GM12878 (cell line): ENCODE measurements at regions not wholly inside any gene's neighbourhood (a gene's known extent, or its start where the extent isn't known, plus 50 kb on each side); places are given as distances from the start of the nearest gene placed in this dataset.

Experiments used
- ATAC-seq: fragments of 200-7000 bp; cut with Tn5 transposase; 3 replicates; pipeline ENCODE4 v1.9.1; 2020; ENCODE audit warnings: mild to moderate bottlenecking, moderate library complexity
- BruUV-seq: library from RNA; stranded (reverse); fragments of 400-500 nt; replicated peaks from 2 replicates; lab custom pipeline; 2021; lab: Mats Ljungman, UMichigan
- CTCF ChIA-PET: fragments of 300-600 bp; sonication (Branson Sonifier 250); formaldehyde crosslinking; extraction: SDS; loops from one replicate; lab custom pipeline; 2021; ENCODE audit warnings: inconsistent platforms; lab: Yijun Ruan, JAX
- POLR2A ChIA-PET: fragments of 350-600 bp; formaldehyde crosslinking; extraction: SDS; loops from one replicate; lab custom pipeline; 2021; ENCODE audit warnings: inconsistent platforms; lab: Charles Lee
- RAD21 ChIA-PET: fragments of 300-600 bp; sonication (Branson Sonifier 250); formaldehyde crosslinking; loops from one replicate; lab custom pipeline; 2023; ENCODE audit warnings: antibody characterized with exemption; ENCODE audit not compliant: unreplicated experiment; lab: Charles Lee
- SMC1A ChIA-PET: fragments of 300-600 bp; sonication (Branson Sonifier 250); formaldehyde crosslinking; loops from one replicate; lab custom pipeline; 2023; ENCODE audit not compliant: unreplicated experiment, uncharacterized antibody; lab: Charles Lee
- DNase-seq: peaks from one replicate; pipeline ENCODE4 v3.0.0-alpha.2; 2011; ENCODE audit warnings: low read depth, low spot score
- FAIRE-seq: peaks from 3 replicates; lab custom pipeline; 2011; peaks lifted over from hg19 to GRCh38; lab: Jason Lieb, UNC
- H2AFZ ChIP-seq: 2 replicates; pipeline ENCODE4 v1.6.0; 2011; ENCODE audit warnings: low read depth, low read length, control low read depth; ENCODE audit not compliant: control insufficient read depth
- H3K27ac ChIP-seq: 2 replicates; pipeline ENCODE4 v1.5.1; 2011; ENCODE audit warnings: control low read depth; ENCODE audit not compliant: control insufficient read depth, insufficient read depth
- H3K27me3 ChIP-seq, 2 experiments: replicated peaks in 1 of 2; 2 replicates each; pipeline versions ENCODE4 v1.6.0 to v1.6.1; 2011; ENCODE audit warnings: low read length in 1 of 2; ENCODE audit not compliant: control insufficient read depth in 2 of 2, insufficient read depth in 2 of 2
- H3K36me3 ChIP-seq, 2 experiments: 2 replicates each; pipeline ENCODE4 v1.5.1; 2011; ENCODE audit warnings: low read length in 1 of 2; ENCODE audit not compliant: control insufficient read depth in 2 of 2, insufficient read depth in 2 of 2
- H3K4me1 ChIP-seq: 2 replicates; pipeline ENCODE4 v1.6.1; 2011; ENCODE audit warnings: mild to moderate bottlenecking, low read length, moderate library complexity, mixed read lengths; ENCODE audit not compliant: control insufficient read depth, insufficient read depth
- H3K4me2 ChIP-seq: 2 replicates; pipeline ENCODE4 v1.6.0; 2011; ENCODE audit warnings: control low read depth; ENCODE audit not compliant: control insufficient read depth, insufficient read depth
- H3K4me3 ChIP-seq: fragments of 200-600 bp; sonication (generic); 2 replicates; pipeline ENCODE4 v1.5.1; 2016
- H3K79me2 ChIP-seq: 2 replicates; pipeline ENCODE4 v1.6.0; 2011; ENCODE audit warnings: low read length; ENCODE audit not compliant: control insufficient read depth, insufficient read depth
- H3K9ac ChIP-seq: 2 replicates; pipeline ENCODE4 v1.8.0; 2011; ENCODE audit warnings: low read length, control low read depth, mixed read lengths; ENCODE audit not compliant: control insufficient read depth, insufficient read depth
- H3K9me3 ChIP-seq: replicated peaks from 3 replicates; pipeline ENCODE4 v1.5.1; 2011; ENCODE audit warnings: mild to moderate bottlenecking, low read length; ENCODE audit not compliant: control insufficient read depth, insufficient read depth
- H4K20me1 ChIP-seq: 2 replicates; pipeline ENCODE4 v1.6.0; 2011; ENCODE audit not compliant: control insufficient read depth, insufficient read depth
- CBFB ChIP-seq: IDR thresholded peaks from 2 replicates; pipeline ENCODE4 v1.6.1; 2016; ENCODE audit warnings: antibody characterized with exemption, low read depth
- EED ChIP-seq: sonication (generic); IDR thresholded peaks from 2 replicates; pipeline ENCODE4 v1.6.1; 2016; ENCODE audit warnings: antibody characterized with exemption, low read depth
- FOXM1 ChIP-seq: IDR thresholded peaks from 2 replicates; pipeline ENCODE4 v1.6.1; 2012; ENCODE audit warnings: low read depth, mild to moderate bottlenecking, inconsistent platforms, low read length, moderate library complexity
- IKZF1 ChIP-seq: fragments of 450-650 bp; conservative IDR thresholded peaks from 2 replicates; pipeline ENCODE4 v1.6.1; 2017; ENCODE audit warnings: antibody characterized with exemption, mild to moderate bottlenecking
- MXI1 ChIP-seq: fragments of 150-350 bp; IDR thresholded peaks from 2 replicates; pipeline ENCODE4 v1.6.1; 2011; ENCODE audit warnings: low read depth, mild to moderate bottlenecking, inconsistent platforms, low read length, improper control_type of control experiment
- SMC3 ChIP-seq: IDR thresholded peaks from 2 replicates; pipeline ENCODE4 v1.6.1; 2011; ENCODE audit warnings: low read length, improper control_type of control experiment, borderline replicate concordance
- TBL1XR1 ChIP-seq: IDR thresholded peaks from 2 replicates; pipeline ENCODE4 v1.6.1; 2012; ENCODE audit warnings: low read depth, low read length, improper control_type of control experiment
- TCF3 ChIP-seq: IDR thresholded peaks from 2 replicates; pipeline ENCODE4 v1.6.1; 2012; ENCODE audit warnings: low read depth, mild to moderate bottlenecking, low read length, borderline replicate concordance; ENCODE audit not compliant: insufficient read depth
- YY1 ChIP-seq: IDR thresholded peaks from 2 replicates; pipeline ENCODE4 v1.6.1; 2011; ENCODE audit warnings: low read depth, mild to moderate bottlenecking, low read length
- WGBS: methylation state at CpG from one replicate; pipeline ENCODE4 v1.1.6; 2016; ENCODE audit warnings: low lambda C conversion rate; ENCODE audit not compliant: insufficient replicate concordance, insufficient coverage; ENCODE audit errors: missing lambda C conversion rate; 5-methylcytosine and 5-hydroxymethylcytosine counted together
- in situ Hi-C: fragments of 300-500 bp; cut with MboI; formaldehyde crosslinking; loops from 9 replicates; pipeline ENCODE4 v1.14.3; 2018; ENCODE audit warnings: mixed read lengths
- intact Hi-C: fragments of 100-400 bp; cut with micrococcal nuclease; formaldehyde crosslinking; loops from one replicate; pipeline ENCODE4 v1.14.2; 2022; ENCODE audit not compliant: unreplicated experiment
- TF ChIP-seq, protein P1 (sequence below): IDR thresholded peaks from 2 replicates; pipeline ENCODE4 v1.6.1; 2011; ENCODE audit warnings: low read depth, low read length, improper control_type of control experiment, borderline replicate concordance
- TF ChIP-seq, protein P2 (sequence below): fragments of 450-650 bp; IDR thresholded peaks from 2 replicates; pipeline ENCODE4 v1.6.1; 2017; ENCODE audit warnings: antibody characterized with exemption, mild to moderate bottlenecking, moderate library complexity
- TF ChIP-seq, protein P3 (sequence below): fragments of 450-650 bp; IDR thresholded peaks from 2 replicates; pipeline ENCODE4 v1.6.1; 2017; ENCODE audit warnings: low read depth, mild to moderate bottlenecking, moderate library complexity
- TF ChIP-seq, protein P4 (sequence below): fragments of 450-650 bp; IDR thresholded peaks from 2 replicates; pipeline ENCODE4 v1.6.1; 2016; ENCODE audit warnings: mild to moderate bottlenecking

DNA sequence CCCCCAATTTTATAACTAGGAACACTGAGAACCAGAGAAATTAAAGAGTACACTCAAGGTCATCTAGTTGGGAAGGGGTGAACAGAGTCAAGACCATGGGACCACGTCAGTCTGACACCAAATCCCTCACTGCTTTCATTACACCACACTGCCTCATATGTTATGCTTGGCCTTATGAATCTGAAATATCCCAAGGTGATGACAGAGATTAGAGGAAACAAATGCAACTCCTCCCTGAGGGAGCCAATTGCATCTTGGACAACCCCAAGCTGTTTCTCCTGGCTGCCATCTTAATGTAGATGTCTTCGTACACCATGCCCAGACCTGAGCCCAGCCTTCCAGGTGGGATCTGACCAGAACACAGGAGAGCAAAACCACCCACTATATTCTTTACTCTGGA, 60.6 kb upstream of the ABCA1 start (continued):
- TF ChIP-seq, protein P1, sequence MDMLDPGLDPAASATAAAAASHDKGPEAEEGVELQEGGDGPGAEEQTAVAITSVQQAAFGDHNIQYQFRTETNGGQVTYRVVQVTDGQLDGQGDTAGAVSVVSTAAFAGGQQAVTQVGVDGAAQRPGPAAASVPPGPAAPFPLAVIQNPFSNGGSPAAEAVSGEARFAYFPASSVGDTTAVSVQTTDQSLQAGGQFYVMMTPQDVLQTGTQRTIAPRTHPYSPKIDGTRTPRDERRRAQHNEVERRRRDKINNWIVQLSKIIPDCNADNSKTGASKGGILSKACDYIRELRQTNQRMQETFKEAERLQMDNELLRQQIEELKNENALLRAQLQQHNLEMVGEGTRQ, result no peak
- TF ChIP-seq, protein P2, sequence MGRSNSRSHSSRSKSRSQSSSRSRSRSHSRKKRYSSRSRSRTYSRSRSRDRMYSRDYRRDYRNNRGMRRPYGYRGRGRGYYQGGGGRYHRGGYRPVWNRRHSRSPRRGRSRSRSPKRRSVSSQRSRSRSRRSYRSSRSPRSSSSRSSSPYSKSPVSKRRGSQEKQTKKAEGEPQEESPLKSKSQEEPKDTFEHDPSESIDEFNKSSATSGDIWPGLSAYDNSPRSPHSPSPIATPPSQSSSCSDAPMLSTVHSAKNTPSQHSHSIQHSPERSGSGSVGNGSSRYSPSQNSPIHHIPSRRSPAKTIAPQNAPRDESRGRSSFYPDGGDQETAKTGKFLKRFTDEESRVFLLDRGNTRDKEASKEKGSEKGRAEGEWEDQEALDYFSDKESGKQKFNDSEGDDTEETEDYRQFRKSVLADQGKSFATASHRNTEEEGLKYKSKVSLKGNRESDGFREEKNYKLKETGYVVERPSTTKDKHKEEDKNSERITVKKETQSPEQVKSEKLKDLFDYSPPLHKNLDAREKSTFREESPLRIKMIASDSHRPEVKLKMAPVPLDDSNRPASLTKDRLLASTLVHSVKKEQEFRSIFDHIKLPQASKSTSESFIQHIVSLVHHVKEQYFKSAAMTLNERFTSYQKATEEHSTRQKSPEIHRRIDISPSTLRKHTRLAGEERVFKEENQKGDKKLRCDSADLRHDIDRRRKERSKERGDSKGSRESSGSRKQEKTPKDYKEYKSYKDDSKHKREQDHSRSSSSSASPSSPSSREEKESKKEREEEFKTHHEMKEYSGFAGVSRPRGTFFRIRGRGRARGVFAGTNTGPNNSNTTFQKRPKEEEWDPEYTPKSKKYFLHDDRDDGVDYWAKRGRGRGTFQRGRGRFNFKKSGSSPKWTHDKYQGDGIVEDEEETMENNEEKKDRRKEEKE, result no peak
- TF ChIP-seq, all 136 proteins: peak for 0

DNA sequence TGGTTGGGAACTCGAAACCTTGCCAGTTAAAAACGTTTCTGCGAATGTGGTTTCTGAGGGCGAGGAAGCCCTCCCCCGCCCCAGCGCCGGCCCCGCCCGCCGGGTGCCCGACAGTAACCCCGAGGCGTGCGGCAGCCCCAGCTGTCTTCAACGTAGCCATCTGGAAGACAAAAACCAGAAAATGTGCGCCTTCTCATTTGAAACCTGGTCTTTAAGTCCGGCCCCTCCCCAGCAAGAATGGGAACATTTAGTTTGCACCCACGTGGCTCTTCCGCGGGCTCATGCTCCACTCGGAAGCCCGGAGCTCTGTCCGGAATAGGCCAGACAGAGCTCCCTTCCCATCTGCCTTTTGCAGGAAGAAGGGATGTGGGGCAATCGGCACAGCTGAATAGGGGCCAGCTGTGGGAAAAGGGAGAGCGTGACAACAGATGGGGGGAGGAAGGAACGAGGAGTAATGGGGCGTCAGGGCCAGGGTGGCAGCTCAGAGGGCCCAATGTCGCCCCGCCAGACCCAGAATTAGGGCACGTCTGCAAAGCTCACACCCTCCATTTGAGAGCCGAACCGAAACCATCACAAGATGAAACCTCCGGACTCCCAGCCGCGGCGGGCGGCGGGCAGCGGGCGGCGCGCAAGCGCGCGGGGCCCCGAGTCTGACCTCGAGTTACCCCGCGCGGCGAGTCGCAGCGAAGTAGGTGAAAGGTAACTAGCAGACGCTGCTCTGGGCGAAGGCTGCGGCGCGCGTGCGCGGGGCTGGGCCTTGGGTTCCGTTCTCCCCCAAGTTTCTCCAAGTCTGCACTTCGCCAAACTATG, 63.4 kb upstream of the ABCA1 start:
- WGBS, result 3% methylated on average over 47 of the region's 63 CpGs
- CTCF ChIA-PET, result interaction anchor here (1.0 kb wide), 1 partner anchor 128 kb away, joined by 3 read pairs; no protein-coding TSS in a partner anchor
- no TSS peak for BruUV-seq
- in situ Hi-C loops (no loop called here), intact Hi-C loops (no loop called here)
- Histone ChIP-seq H2AFZ (peak overlapping the region; percentile 81), H3K36me3 (no peaks in the 10 kb centered on the region), H3K9ac (peak overlapping the region; percentile 44; the same call in 1 of the 2 replicates), H3K27ac (no peak overlapping the region), H3K4me1 (peaks cover 9% of the 10 kb centered on the region), H3K9me3 (no peaks in the 10 kb centered on the region), H3K79me2 (no peaks in the 10 kb centered on the region), H3K4me3 (peak overlapping the region; percentile 75), H4K20me1 (no peaks in the 10 kb centered on the region), H3K4me2 (peak overlapping the region; percentile 99), H3K27me3 (no peaks in the 10 kb centered on the region; a peak in 2 of 4 replicates)
- FAIRE-seq (peak; percentile 82), DNase-seq (peak; percentile 42), ATAC-seq (peak; percentile 91)
- POLR2A ChIA-PET, result no interaction called here
- RAD21 ChIA-PET, result interaction anchor here (0.7 to 1.5 kb wide), 3 partner anchors 123 to 253 kb away, joined by 3 read pairs; partner anchors contain the start of gene SLC44A1
- SMC1A ChIA-PET, result interaction anchor here (0.5 to 1.2 kb wide), 3 partner anchors 9 to 376 kb away, joined by 3 to 4 read pairs (median 4); no protein-coding TSS in a partner anchor
- TF ChIP-seq, protein P3, sequence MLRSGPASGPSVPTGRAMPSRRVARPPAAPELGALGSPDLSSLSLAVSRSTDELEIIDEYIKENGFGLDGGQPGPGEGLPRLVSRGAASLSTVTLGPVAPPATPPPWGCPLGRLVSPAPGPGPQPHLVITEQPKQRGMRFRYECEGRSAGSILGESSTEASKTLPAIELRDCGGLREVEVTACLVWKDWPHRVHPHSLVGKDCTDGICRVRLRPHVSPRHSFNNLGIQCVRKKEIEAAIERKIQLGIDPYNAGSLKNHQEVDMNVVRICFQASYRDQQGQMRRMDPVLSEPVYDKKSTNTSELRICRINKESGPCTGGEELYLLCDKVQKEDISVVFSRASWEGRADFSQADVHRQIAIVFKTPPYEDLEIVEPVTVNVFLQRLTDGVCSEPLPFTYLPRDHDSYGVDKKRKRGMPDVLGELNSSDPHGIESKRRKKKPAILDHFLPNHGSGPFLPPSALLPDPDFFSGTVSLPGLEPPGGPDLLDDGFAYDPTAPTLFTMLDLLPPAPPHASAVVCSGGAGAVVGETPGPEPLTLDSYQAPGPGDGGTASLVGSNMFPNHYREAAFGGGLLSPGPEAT, result peak; percentile 30; the same call in 1 of the 2 replicates
- TF ChIP-seq, protein P4, sequence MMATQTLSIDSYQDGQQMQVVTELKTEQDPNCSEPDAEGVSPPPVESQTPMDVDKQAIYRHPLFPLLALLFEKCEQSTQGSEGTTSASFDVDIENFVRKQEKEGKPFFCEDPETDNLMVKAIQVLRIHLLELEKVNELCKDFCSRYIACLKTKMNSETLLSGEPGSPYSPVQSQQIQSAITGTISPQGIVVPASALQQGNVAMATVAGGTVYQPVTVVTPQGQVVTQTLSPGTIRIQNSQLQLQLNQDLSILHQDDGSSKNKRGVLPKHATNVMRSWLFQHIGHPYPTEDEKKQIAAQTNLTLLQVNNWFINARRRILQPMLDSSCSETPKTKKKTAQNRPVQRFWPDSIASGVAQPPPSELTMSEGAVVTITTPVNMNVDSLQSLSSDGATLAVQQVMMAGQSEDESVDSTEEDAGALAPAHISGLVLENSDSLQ, result 0 out of 2 replicates have a peak, but pooled peaks have one; percentile 9
- TF ChIP-seq CBFB (peak; percentile 71), EED (0 out of 2 replicates have a peak, but pooled peaks have one; percentile 18), TCF3 (peak; percentile 83), TBL1XR1 (peak; percentile 45), YY1 (peak; percentile 89), FOXM1 (no peak), MXI1 (0 out of 2 replicates have a peak, but pooled peaks have one; percentile 19), IKZF1 (0 out of 2 replicates have a peak, but pooled peaks have one; percentile 19), SMC3 (no peak)
- TF ChIP-seq, protein P1, result no peak
